ENCODE measurements at regions not wholly inside any gene's neighbourhood (a gene's known extent, or its start where the extent isn't known, plus 50 kb on each side); places are given as distances from the start of the nearest gene placed in this dataset.

- no peak for FAIRE-seq
Measured at GRCh38 chr11:70715166-70715951, 317.0 kb downstream of the CTTN start.

GRCh38 chr11:70716216-70716615, 317.9 kb downstream of the CTTN start:
- DNase-seq (ENCODE audit: low spot score) (no peak), FAIRE-seq (no peak)

More at GRCh38 chr11:70715166-70715951, 317.0 kb downstream of the CTTN start:
- DNase-seq (ENCODE audit: low spot score), result no peak

GRCh38 chr11:70716986-70717775, 318.9 kb downstream of the CTTN start:
- DNase-seq (ENCODE audit: low spot score) (no peak), FAIRE-seq (no peak)

GRCh38 chr11:70717936-70718595, 319.7 kb downstream of the CTTN start:
- FAIRE-seq, result no peak
- no peak for DNase-seq (ENCODE audit: low spot score)

- DNase-seq (ENCODE audit: low spot score) (no peak), FAIRE-seq (no peak)
Measured at GRCh38 chr11:70719516-70719915, 321.2 kb downstream of the CTTN start.

- FAIRE-seq (no peak), DNase-seq (ENCODE audit: low spot score) (no peak)
Measured at GRCh38 chr11:70720281-70720680, 322.0 kb downstream of the CTTN start.

- DNase-seq (ENCODE audit: low spot score) (no peak), FAIRE-seq (no peak)
Measured at GRCh38 chr11:70721006-70721405, 322.7 kb downstream of the CTTN start.

- FAIRE-seq (no peak), DNase-seq (ENCODE audit: low spot score) (no peak)
Measured at GRCh38 chr11:70725278-70725677, 326.9 kb downstream of the CTTN start.

GRCh38 chr11:70725739-70726138, 327.4 kb downstream of the CTTN start:
- no peak for FAIRE-seq

GRCh38 chr11:70727021-70727420, 328.7 kb downstream of the CTTN start:
- FAIRE-seq (no peak), DNase-seq (ENCODE audit: low spot score) (no peak)

More at GRCh38 chr11:70725739-70726138, 327.4 kb downstream of the CTTN start:
- no peak for DNase-seq (ENCODE audit: low spot score)

GRCh38 chr11:70727899-70728620, 329.7 kb downstream of the CTTN start:
- DNase-seq (ENCODE audit: low spot score), result no peak
- no peak for FAIRE-seq

GRCh38 chr11:70729949-70730348, 331.6 kb downstream of the CTTN start:
- FAIRE-seq (no peak), DNase-seq (ENCODE audit: low spot score) (no peak)

GRCh38 chr11:70730411-70730810, 332.1 kb downstream of the CTTN start:
- no peak for DNase-seq (ENCODE audit: low spot score)
- no peak for FAIRE-seq

- FAIRE-seq (no peak), DNase-seq (ENCODE audit: low spot score) (no peak)
Measured at GRCh38 chr11:70731271-70732022, 333.1 kb downstream of the CTTN start.

- DNase-seq (ENCODE audit: low spot score) (no peak), FAIRE-seq (no peak)
Measured at GRCh38 chr11:70732023-70732880, 333.9 kb downstream of the CTTN start.

- FAIRE-seq (peak; percentile 35), DNase-seq (ENCODE audit: low spot score) (no peak)
Measured at GRCh38 chr11:70732881-70733196, 334.5 kb downstream of the CTTN start.

- no peak for DNase-seq (ENCODE audit: low spot score)
- no peak for FAIRE-seq
Measured at GRCh38 chr11:70733327-70734325, 335.3 kb downstream of the CTTN start.

GRCh38 chr11:70734379-70734778, 336.1 kb downstream of the CTTN start:
- no peak for FAIRE-seq
- DNase-seq (ENCODE audit: low spot score), result no peak

- DNase-seq (ENCODE audit: low spot score) (no peak), FAIRE-seq (no peak)
Measured at GRCh38 chr11:70734911-70735310, 336.6 kb downstream of the CTTN start.
